ENCODE measurements at regions not wholly inside any gene's neighbourhood (a gene's known extent, or its start where the extent isn't known, plus 50 kb on each side); places are given as distances from the start of the nearest gene placed in this dataset.

GRCh38 chr22:49638001-49638400 is 189.7 kb downstream of the BRD1 start:
- TF ChIP-seq, protein P1, sequence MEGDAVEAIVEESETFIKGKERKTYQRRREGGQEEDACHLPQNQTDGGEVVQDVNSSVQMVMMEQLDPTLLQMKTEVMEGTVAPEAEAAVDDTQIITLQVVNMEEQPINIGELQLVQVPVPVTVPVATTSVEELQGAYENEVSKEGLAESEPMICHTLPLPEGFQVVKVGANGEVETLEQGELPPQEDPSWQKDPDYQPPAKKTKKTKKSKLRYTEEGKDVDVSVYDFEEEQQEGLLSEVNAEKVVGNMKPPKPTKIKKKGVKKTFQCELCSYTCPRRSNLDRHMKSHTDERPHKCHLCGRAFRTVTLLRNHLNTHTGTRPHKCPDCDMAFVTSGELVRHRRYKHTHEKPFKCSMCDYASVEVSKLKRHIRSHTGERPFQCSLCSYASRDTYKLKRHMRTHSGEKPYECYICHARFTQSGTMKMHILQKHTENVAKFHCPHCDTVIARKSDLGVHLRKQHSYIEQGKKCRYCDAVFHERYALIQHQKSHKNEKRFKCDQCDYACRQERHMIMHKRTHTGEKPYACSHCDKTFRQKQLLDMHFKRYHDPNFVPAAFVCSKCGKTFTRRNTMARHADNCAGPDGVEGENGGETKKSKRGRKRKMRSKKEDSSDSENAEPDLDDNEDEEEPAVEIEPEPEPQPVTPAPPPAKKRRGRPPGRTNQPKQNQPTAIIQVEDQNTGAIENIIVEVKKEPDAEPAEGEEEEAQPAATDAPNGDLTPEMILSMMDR (conservative IDR thresholded peaks at IDR 0.05; ENCODE audit: low read depth, low read length) = no peak
- no peak for TF ChIP-seq MXI1 (IDR thresholded peaks at IDR 0.05; ENCODE audit: borderline replicate concordance, low read depth, low read length)
- TF ChIP-seq FOS (IDR thresholded peaks at IDR 0.05; ENCODE audit: low read depth, low read length) = no peak
- TF ChIP-seq POLR2A (IDR thresholded peaks at IDR 0.05; ENCODE audit: low read depth, low read length) = no peak
- no peak for TF ChIP-seq CHD1 (IDR thresholded peaks at IDR 0.05; ENCODE audit: low read depth, low read length)
- no peak for TF ChIP-seq RAD21 (IDR thresholded peaks at IDR 0.05; ENCODE audit: low read length)

Data from IMR-90 (cell line).